Panc1 (cell line): ENCODE measurements at regions not wholly inside any gene's neighbourhood (a gene's known extent, or its start where the extent isn't known, plus 50 kb on each side); places are given as distances from the start of the nearest gene placed in this dataset.
A peak's percentile ranks its signal among the peaks of the same experiment; 100 is the strongest.

ENCODE experiments used
- ATAC-seq: fragments of 200-7000 bp; cut with Tn5 transposase; 2 replicates; pipeline ENCODE4 v1.9.1; 2020; ENCODE audit warnings: mild to moderate bottlenecking, moderate library complexity
- BruUV-seq: library from RNA; stranded (reverse); fragments of 400-500 nt; replicated peaks from 2 replicates; lab custom pipeline; 2021; lab: Mats Ljungman, UMichigan
- CTCF ChIA-PET: fragments of 300-600 bp; sonication (Branson Sonifier 250); formaldehyde crosslinking; loops from one replicate; lab custom pipeline; 2022; ENCODE audit warnings: antibody characterized with exemption; lab: Charles Lee
- POLR2A ChIA-PET: fragments of 300-600 bp; sonication (Branson Sonifier 250); formaldehyde crosslinking; loops from one replicate; lab custom pipeline; 2022; ENCODE audit warnings: antibody characterized with exemption; lab: Charles Lee
- DNase-seq: peaks from one replicate; pipeline ENCODE4 v3.0.0-alpha.2; 2010; ENCODE audit warnings: low read depth, low spot score
- H3K27ac ChIP-seq: 2 replicates; pipeline ENCODE4 v1.5.1; 2011; ENCODE audit warnings: mild to moderate bottlenecking, low read length, inconsistent platforms
- H3K27me3 ChIP-seq: fragments of 200-500 bp; sonication (Bioruptor generic); 2 replicates; pipeline ENCODE4 v1.6.0; 2014; ENCODE audit warnings: low read length, inconsistent platforms; ENCODE audit not compliant: control insufficient read depth, insufficient read depth
- H3K36me3 ChIP-seq: fragments of 200-500 bp; sonication (Bioruptor generic); 2 replicates; pipeline ENCODE4 v1.5.1; 2014; ENCODE audit warnings: inconsistent platforms, mild to moderate bottlenecking, low read length, moderate library complexity; ENCODE audit not compliant: control insufficient read depth, insufficient read depth
- H3K4me1 ChIP-seq: 2 replicates; pipeline ENCODE4 v1.5.1; 2011; ENCODE audit warnings: inconsistent platforms, mild to moderate bottlenecking, low read length, moderate library complexity; ENCODE audit not compliant: control insufficient read depth, insufficient read depth
- H3K4me3 ChIP-seq, 2 experiments: 2 replicates each; pipeline ENCODE4 v1.5.1; 2011 to 2012; ENCODE audit warnings: low read depth in 2 of 2, low read length in 2 of 2, mild to moderate bottlenecking in 2 of 2, inconsistent platforms in 1 of 2, moderate library complexity in 1 of 2
- H3K9me3 ChIP-seq: fragments of 200-500 bp; sonication (Bioruptor generic); 2 replicates; pipeline ENCODE4 v1.5.1; 2014; ENCODE audit warnings: low read depth, mild to moderate bottlenecking, inconsistent platforms, low read length, moderate library complexity; ENCODE audit not compliant: control insufficient read depth, insufficient read depth
- CTCF ChIP-seq: fragments of 450-650 bp; IDR thresholded peaks from 2 replicates; pipeline ENCODE4 v1.5.1; 2017; ENCODE audit warnings: mild to moderate bottlenecking
- POLR2AphosphoS5 ChIP-seq: IDR thresholded peaks from 2 replicates; pipeline ENCODE4 v1.6.1; 2012; ENCODE audit warnings: mild to moderate bottlenecking, low read depth, low read length, moderate library complexity
- REST ChIP-seq, 2 experiments: IDR thresholded peaks; 2 replicates each; pipeline ENCODE4 v1.6.1; 2011 to 2012; ENCODE audit warnings: low read depth in 2 of 2, control low read depth in 1 of 2, low read length in 1 of 2, mild to moderate bottlenecking in 1 of 2, moderate library complexity in 1 of 2; ENCODE audit not compliant: insufficient read depth in 1 of 2
- SIN3A ChIP-seq: IDR thresholded peaks from 2 replicates; pipeline ENCODE4 v1.6.1; 2012; ENCODE audit warnings: low read depth, mild to moderate bottlenecking, low read length, moderate library complexity, borderline replicate concordance; ENCODE audit not compliant: insufficient read depth
- TCF7L2 ChIP-seq: IDR thresholded peaks from 2 replicates; pipeline ENCODE4 v1.6.1; 2011; ENCODE audit warnings: mild to moderate bottlenecking, low read depth, low read length, inconsistent platforms
- in situ Hi-C: cut with HindIII; loops from 2 replicates; pipeline ENCODE4 v1.10.0; 2016; ENCODE audit warnings: low sequenced_read_pairs, low pct_unique_long_range_greater_than_20kb
- intact Hi-C: fragments of 100-400 bp; cut with micrococcal nuclease; formaldehyde crosslinking; loops from one replicate; pipeline ENCODE4 v1.10.0; 2022; ENCODE audit not compliant: unreplicated experiment

- CTCF ChIA-PET, result no interaction called here
- TF ChIP-seq TCF7L2, result no peak
- no peak for TF ChIP-seq CTCF
- TF ChIP-seq POLR2AphosphoS5, result no peak
- no peak for TF ChIP-seq REST (IDR thresholded peaks at IDR 0.05; ENCODE audit: insufficient read depth in 1 of 2, low read depth in 2 of 2, low read length in 1 of 2)
- no peak for TF ChIP-seq SIN3A
- no peak for ATAC-seq
- in situ Hi-C loops, result no loop called here
- no peak overlapping the region for H3K4me3 ChIP-seq
- H3K36me3 ChIP-seq, result no peaks in the 10 kb centered on the region
- intact Hi-C loops, result no loop called here
- POLR2A ChIA-PET, result interaction anchor here (0.7 kb wide), 1 partner anchor 19 kb away, joined by 4 read pairs; no protein-coding TSS in a partner anchor
- H3K27ac ChIP-seq, result no peak overlapping the region
- no peaks in the 10 kb centered on the region for H3K9me3 ChIP-seq
- H3K4me1 ChIP-seq, result no peaks in the 10 kb centered on the region
- no TSS peak for BruUV-seq
- H3K27me3 ChIP-seq, result no peaks in the 10 kb centered on the region
- DNase-seq, result no peak
These were observed 141.6 kb upstream of the RIOK3 start for GRCh38 chr18:23311351-23312121.

GRCh38 chr18:23313379-23313778, 139.7 kb upstream of the RIOK3 start:
- no peak overlapping the region for H3K4me3 ChIP-seq
- TF ChIP-seq REST (IDR thresholded peaks at IDR 0.05; ENCODE audit: insufficient read depth in 1 of 2, low read depth in 2 of 2, low read length in 1 of 2) (no peak), CTCF (no peak), TCF7L2 (no peak), SIN3A (no peak), POLR2AphosphoS5 (no peak)
- DNase-seq (no peak), ATAC-seq (no peak)
- ChIA-PET POLR2A (interaction anchor here (0.7 kb wide), 1 partner anchor 53 kb away, joined by 4 read pairs; no protein-coding TSS in a partner anchor), CTCF (no interaction called here)
- no peaks in the 10 kb centered on the region for H3K9me3 ChIP-seq
- intact Hi-C loops (no loop called here), in situ Hi-C loops (no loop called here)
- no peaks in the 10 kb centered on the region; the same call in 1 of the 2 replicates for H3K4me1 ChIP-seq
- H3K36me3 ChIP-seq, result no peaks in the 10 kb centered on the region
- no TSS peak for BruUV-seq
- no peaks in the 10 kb centered on the region for H3K27me3 ChIP-seq
- peak overlapping the region; percentile 2; the same call in 1 of the 2 replicates for H3K27ac ChIP-seq
